ENCODE measurements at regions not wholly inside any gene's neighbourhood (a gene's known extent, or its start where the extent isn't known, plus 50 kb on each side); places are given as distances from the start of the nearest gene placed in this dataset.
"Not testable (repeated sequence)": the region's sequence is repeated elsewhere in the genome, so short reads cannot be mapped to it uniquely, and the experiment has no call there.

- TF ChIP-seq CTCF (conservative IDR thresholded peaks at IDR 0.05) = no peak
- no peak overlapping the region for H3K27ac ChIP-seq
These were observed 327.2 kb upstream of the TNRC6C start for GRCh38 chr17:77631307-77631706.

DNA sequence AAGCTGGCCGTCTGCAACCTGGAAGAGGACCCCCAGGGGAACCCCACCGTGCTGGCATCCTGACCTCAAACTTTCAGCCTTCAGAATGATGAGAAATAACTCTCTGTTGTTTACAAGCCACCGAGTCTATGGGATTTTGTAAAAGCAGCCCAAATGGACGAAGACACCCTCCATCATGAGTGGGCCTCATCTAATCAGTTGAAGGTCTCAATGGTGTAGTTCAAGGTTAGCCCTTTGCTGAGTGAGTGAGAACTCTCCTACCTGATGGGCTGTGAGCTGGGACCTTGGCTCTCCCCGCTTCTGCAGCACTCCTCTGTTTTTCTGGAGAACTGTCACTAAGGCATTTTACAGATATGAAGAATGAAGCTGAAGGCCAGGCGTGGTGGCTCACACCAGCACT, 325.9 kb upstream of the TNRC6C start:
- no peak overlapping the region for H3K27ac ChIP-seq
- no peak for TF ChIP-seq CTCF (conservative IDR thresholded peaks at IDR 0.05)

- TF ChIP-seq CTCF (conservative IDR thresholded peaks at IDR 0.05) = no peak
These were observed 323.8 kb upstream of the TNRC6C start for GRCh38 chr17:77634710-77635109.

DNA sequence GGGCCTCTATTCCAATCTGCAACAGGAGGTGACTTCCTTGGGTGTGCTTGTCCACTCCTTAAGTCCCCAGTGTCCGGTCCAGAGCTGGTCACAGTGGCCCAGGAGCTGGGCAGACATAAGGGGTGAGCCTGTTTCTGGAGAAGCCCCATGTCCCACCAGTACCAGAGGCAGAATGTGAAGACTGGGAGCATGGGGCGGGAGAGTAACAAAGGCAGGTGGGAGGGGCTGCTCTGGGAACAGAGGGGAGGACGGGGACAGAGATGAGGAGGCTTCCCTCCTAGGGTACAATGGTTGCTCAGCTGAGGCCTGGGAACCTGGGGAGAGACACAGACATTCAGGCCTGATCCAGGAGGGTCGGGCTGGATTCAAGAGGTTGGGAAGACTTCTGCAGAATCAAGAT, 323.3 kb upstream of the TNRC6C start:
- no peak for TF ChIP-seq CTCF (conservative IDR thresholded peaks at IDR 0.05)
- H3K27ac ChIP-seq = no peak overlapping the region

More at GRCh38 chr17:77634710-77635109, 323.8 kb upstream of the TNRC6C start:
- H3K27ac ChIP-seq = no peak overlapping the region

DNA sequence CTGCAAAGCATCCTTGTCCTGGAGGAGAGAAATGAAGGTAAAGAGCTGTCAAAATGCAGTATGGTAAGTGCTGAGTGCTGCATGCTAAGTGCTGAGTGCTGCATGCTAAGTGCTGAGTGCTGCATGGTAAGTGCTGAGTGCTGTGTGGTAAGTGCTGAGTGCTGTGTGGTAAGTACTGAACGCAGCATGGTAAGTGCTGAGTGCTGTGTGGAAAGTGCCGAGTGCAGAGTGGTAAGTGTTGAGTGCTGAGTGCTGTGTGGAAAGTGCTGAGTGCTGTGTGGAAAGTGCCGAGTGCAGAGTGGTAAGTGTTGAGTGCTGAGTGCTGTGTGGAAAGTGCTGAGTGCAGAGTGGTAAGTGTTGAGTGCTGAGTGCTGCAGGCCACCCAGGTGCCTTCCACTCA, 322.7 kb upstream of the TNRC6C start:
- not testable (repeated sequence) for H3K27ac ChIP-seq

DNA sequence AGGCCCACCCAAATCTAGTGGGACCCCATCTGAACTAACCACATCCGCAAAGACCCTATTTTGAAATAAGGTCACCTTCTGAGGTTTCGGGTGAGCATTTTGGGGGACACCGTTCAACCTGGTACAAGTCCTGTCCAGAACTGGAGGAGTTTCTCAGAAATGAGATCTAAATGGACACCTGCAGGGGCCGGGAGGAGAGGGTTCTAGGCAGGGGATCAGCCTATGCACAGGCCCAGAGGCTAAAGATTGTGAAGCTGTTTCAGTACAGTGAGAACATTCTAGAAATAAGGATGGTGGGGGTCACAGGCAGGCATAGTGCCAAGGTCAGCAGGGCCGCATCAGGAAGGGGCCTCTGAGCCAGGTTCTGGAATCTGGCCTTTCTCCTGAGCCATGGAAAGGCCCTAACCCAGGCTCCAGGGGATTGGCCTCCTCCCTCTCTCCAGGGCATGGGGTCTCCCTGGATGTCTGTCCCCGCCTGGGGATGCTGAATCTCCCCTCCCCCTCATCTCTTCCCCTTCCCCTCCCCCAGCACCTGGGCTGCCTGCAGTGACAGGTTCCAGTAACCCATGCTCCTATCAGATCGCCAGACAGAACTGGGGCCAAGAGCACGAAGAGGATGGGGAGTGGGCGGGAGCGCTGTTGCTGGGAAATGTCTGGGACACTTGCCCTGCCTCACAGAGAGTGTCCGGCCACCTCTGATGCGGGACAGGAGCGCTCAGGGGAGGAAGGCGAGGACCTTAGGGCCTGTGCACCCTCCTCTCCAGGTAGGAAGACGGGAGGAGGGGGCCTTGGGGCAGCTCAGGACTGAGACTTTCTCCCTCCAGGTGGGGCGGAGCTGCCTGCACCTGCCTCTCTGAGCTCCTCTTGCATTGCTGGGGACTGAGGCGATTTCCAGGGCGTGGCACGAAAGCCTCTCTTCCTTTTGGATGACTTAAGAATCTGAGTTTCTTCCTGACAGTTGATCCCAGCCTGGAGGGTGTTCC, 321.4 kb upstream of the TNRC6C start:
- no peak overlapping the region for H3K27ac ChIP-seq
- TF ChIP-seq CTCF (conservative IDR thresholded peaks at IDR 0.05) = no peak

DNA sequence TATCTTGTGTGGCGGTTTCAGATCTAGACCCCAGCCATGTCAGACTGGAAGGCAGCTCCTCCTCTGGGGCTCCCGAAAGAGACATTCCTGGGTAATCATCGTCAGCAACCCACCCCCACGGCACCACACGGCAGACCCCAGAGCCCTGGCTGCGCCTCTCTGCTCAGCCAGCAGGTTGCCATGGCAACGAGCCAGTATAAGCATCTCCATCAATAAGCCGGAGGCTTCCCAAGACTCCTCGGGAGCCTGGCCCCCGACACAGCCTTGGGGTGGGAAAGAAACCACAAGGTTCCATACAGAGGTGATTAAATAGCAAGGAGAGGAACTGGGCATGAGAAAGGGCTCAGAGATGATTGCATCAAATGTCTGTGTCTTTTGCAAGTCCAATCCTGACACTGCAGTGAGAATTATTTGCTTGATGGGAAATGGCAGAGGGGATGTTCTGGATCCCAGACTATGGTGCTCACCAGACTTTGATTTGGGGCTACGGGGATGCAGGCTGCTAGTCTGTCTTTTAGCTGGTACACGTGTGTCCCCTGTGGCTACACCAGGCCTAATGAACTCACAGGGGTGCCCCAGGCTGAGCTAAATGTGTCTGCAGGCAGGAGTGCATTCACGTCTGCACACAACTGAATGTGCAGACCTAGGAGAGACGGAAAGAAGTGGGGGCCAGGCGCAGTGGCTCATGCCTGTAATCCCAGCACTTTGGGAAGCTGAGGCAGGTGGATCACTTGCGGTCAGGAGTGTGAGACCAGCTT, 320.5 kb upstream of the TNRC6C start:
- no peak for TF ChIP-seq CTCF (conservative IDR thresholded peaks at IDR 0.05)
- H3K27ac ChIP-seq = no peak overlapping the region

All from VCaP (cell line).